H1 (cell line): ENCODE measurements at regions not wholly inside any gene's neighbourhood (a gene's known extent, or its start where the extent isn't known, plus 50 kb on each side); places are given as distances from the start of the nearest gene placed in this dataset.
A peak's percentile ranks its signal among the peaks of the same experiment; 100 is the strongest.
"Not testable (repeated sequence)": the region's sequence is repeated elsewhere in the genome, so short reads cannot be mapped to it uniquely, and the experiment has no call there.

Experiments used
- CTCF ChIA-PET: fragments of 300-600 bp; sonication (Branson Sonifier 250); formaldehyde crosslinking; loops from one replicate; lab custom pipeline; 2021; ENCODE audit not compliant: partially characterized antibody; lab: Charles Lee
- POLR2A ChIA-PET: fragments of 300-600 bp; sonication (Branson Sonifier 250); formaldehyde crosslinking; loops from one replicate; lab custom pipeline; 2021; ENCODE audit warnings: inconsistent platforms; ENCODE audit not compliant: partially characterized antibody; lab: Charles Lee
- DNase-seq, 2 experiments: peaks; one replicate each; pipeline versions ENCODE4 v3.0.0 to v3.0.0-alpha.2; 2010 to 2022; ENCODE audit warnings: low spot score in 2 of 2, low read depth in 1 of 2, mixed read lengths in 1 of 2
- FAIRE-seq: peaks from 2 replicates; lab custom pipeline; 2011; peaks lifted over from hg19 to GRCh38; lab: Jason Lieb, UNC
- H2AFZ ChIP-seq: 2 replicates; pipeline ENCODE4 v1.8.1; 2012; ENCODE audit warnings: low read length, inconsistent platforms
- H2AK5ac ChIP-seq: 2 replicates; pipeline ENCODE4 v1.6.1; 2013; ENCODE audit warnings: low read depth, low read length
- H2BK120ac ChIP-seq: replicated peaks from 2 replicates; pipeline ENCODE3; 2013; ENCODE audit warnings: low read depth, low read length, inconsistent platforms
- H2BK12ac ChIP-seq: 2 replicates; pipeline ENCODE4 v1.6.1; 2013; ENCODE audit warnings: low read depth, low read length
- H2BK15ac ChIP-seq: 2 replicates; pipeline ENCODE4 v1.6.1; 2013; ENCODE audit warnings: low read length
- H2BK20ac ChIP-seq: 2 replicates; pipeline ENCODE4 v1.6.1; 2013; ENCODE audit warnings: low read length
- H2BK5ac ChIP-seq: 2 replicates; pipeline ENCODE4 v1.6.1; 2013; ENCODE audit warnings: low read depth, low read length
- H3K14ac ChIP-seq: 2 replicates; pipeline ENCODE4 v1.6.1; 2013; ENCODE audit warnings: inconsistent platforms; ENCODE audit not compliant: insufficient read length
- H3K18ac ChIP-seq: 2 replicates; pipeline ENCODE4 v1.6.1; 2013; ENCODE audit warnings: low read length; ENCODE audit errors: extremely low read depth
- H3K23ac ChIP-seq: 2 replicates; pipeline ENCODE4 v1.6.1; 2013; ENCODE audit warnings: inconsistent platforms; ENCODE audit not compliant: insufficient read length
- H3K23me2 ChIP-seq: 2 replicates; pipeline ENCODE4 v1.6.1; 2013; ENCODE audit warnings: low read depth, low read length
- H3K27ac ChIP-seq: 2 replicates; pipeline ENCODE4 v1.6.1; 2011; ENCODE audit warnings: low read depth, low read length, inconsistent platforms
- H3K27me3 ChIP-seq, 4 experiments: replicated peaks in 1 of 4; 1 replicate in 1 of 4; 2 replicates in 3 of 4; pipeline versions ENCODE4 v1.6.1 to v1.8.1; 2011 to 2013; ENCODE audit warnings: low read length in 3 of 4, mild to moderate bottlenecking in 3 of 4, inconsistent platforms in 2 of 4, mixed read lengths in 2 of 4, moderate library complexity in 1 of 4; ENCODE audit not compliant: control insufficient read depth in 3 of 4, insufficient read depth in 3 of 4; ENCODE audit errors: extremely low read depth in 1 of 4
- H3K36me3 ChIP-seq, 4 experiments: 2 replicates each; pipeline versions ENCODE4 v1.6.1 to v1.8.1; 2011 to 2013; ENCODE audit warnings: mild to moderate bottlenecking in 4 of 4, low read length in 3 of 4, moderate library complexity in 2 of 4, control low read depth in 1 of 4, inconsistent platforms in 1 of 4; ENCODE audit not compliant: insufficient read depth in 4 of 4, control insufficient read depth in 2 of 4
- H3K4ac ChIP-seq: replicated peaks from 2 replicates; pipeline ENCODE3; 2013; ENCODE audit warnings: low read length, low read depth, mixed read lengths, inconsistent platforms; ENCODE audit not compliant: insufficient read length
- H3K4me1 ChIP-seq, 4 experiments: replicated peaks in 1 of 4; 1 replicate in 1 of 4; 2 replicates in 3 of 4; pipeline versions ENCODE4 v1.6.1 to v1.8.1; 2011 to 2013; ENCODE audit warnings: low read length in 3 of 4, inconsistent platforms in 2 of 4, mixed read lengths in 1 of 4; ENCODE audit not compliant: insufficient read depth in 4 of 4, control insufficient read depth in 3 of 4
- H3K4me2 ChIP-seq, 2 experiments: 2 replicates each; pipeline versions ENCODE4 v1.6.1 to v1.8.1; 2011 to 2013; ENCODE audit warnings: low read depth in 2 of 2, low read length in 2 of 2, control low read depth in 1 of 2, inconsistent platforms in 1 of 2, mild to moderate bottlenecking in 1 of 2; ENCODE audit not compliant: insufficient read depth in 1 of 2
- H3K4me3 ChIP-seq, 4 experiments: fragments of 200-600, 300-600 bp in 1 of 4; sonication (generic), shearing (Covaris generic), sonication (Bioruptor Twin) in 1 of 4; 2 replicates each; pipeline versions ENCODE4 v1.5.1 to v1.8.1; 2011 to 2016; ENCODE audit warnings: low read length in 4 of 4, low read depth in 3 of 4, control low read depth in 2 of 4, inconsistent platforms in 2 of 4, mild to moderate bottlenecking in 2 of 4, mixed read lengths in 1 of 4, moderate library complexity in 1 of 4; ENCODE audit not compliant: insufficient read depth in 2 of 4; ENCODE audit errors: extremely low read depth in 1 of 4
- H3K56ac ChIP-seq: replicated peaks from 2 replicates; pipeline ENCODE3; 2013; ENCODE audit warnings: low read depth, mild to moderate bottlenecking, mixed read lengths, low read length, inconsistent platforms; ENCODE audit not compliant: insufficient read length
- H3K79me1 ChIP-seq: 2 replicates; pipeline ENCODE4 v1.6.1; 2013; ENCODE audit warnings: low read depth, low read length, control low read depth
- H3K79me2 ChIP-seq, 2 experiments: 2 replicates each; pipeline versions ENCODE4 v1.6.1 to v1.8.1; 2012 to 2013; ENCODE audit warnings: low read length in 2 of 2, mild to moderate bottlenecking in 2 of 2, inconsistent platforms in 1 of 2; ENCODE audit not compliant: insufficient read depth in 2 of 2, control insufficient read depth in 1 of 2
- H3K9ac ChIP-seq, 4 experiments: replicated peaks in 1 of 4; 1 replicate in 1 of 4; 2 replicates in 3 of 4; pipeline versions ENCODE4 v1.6.1 to v1.8.1; 2011 to 2013; ENCODE audit warnings: low read depth in 3 of 4, low read length in 3 of 4, control low read depth in 2 of 4, mild to moderate bottlenecking in 2 of 4, moderate library complexity in 2 of 4, inconsistent platforms in 1 of 4; ENCODE audit errors: extremely low read depth in 1 of 4
- H3K9me3 ChIP-seq, 2 experiments: 2 replicates each; pipeline versions ENCODE4 v1.6.1 to v1.8.1; 2012 to 2013; ENCODE audit warnings: mild to moderate bottlenecking in 2 of 2, moderate library complexity in 2 of 2, control low read depth in 1 of 2, inconsistent platforms in 1 of 2, low read depth in 1 of 2, low read length in 1 of 2, mixed read lengths in 1 of 2; ENCODE audit not compliant: insufficient read depth in 2 of 2
- H4K20me1 ChIP-seq, 2 experiments: replicated peaks in 1 of 2; 2 replicates each; pipeline versions ENCODE3 to v1.8.1; 2011 to 2013; ENCODE audit warnings: inconsistent platforms in 2 of 2, low read length in 2 of 2, mild to moderate bottlenecking in 1 of 2; ENCODE audit not compliant: insufficient read depth in 2 of 2, control insufficient read depth in 1 of 2
- H4K5ac ChIP-seq: 2 replicates; pipeline ENCODE4 v1.6.1; 2013; ENCODE audit warnings: low read length, low read depth, mixed read lengths, inconsistent platforms; ENCODE audit not compliant: insufficient read length
- H4K8ac ChIP-seq: 2 replicates; pipeline ENCODE4 v1.8.0; 2013; ENCODE audit warnings: mild to moderate bottlenecking, moderate library complexity, low read length, inconsistent platforms; ENCODE audit not compliant: insufficient read depth; ENCODE audit errors: extremely low read depth
- H4K91ac ChIP-seq: replicated peaks from 2 replicates; pipeline ENCODE3; 2013; ENCODE audit warnings: low read length, mixed read lengths, inconsistent platforms; ENCODE audit not compliant: insufficient read length
- KDM1A ChIP-seq: fragments of 200-600, 300-600 bp; sonication (generic); IDR thresholded peaks from 2 replicates; pipeline ENCODE4 v1.7.1; 2016; ENCODE audit warnings: mild to moderate bottlenecking, low read length, borderline replicate concordance
- YY1 ChIP-seq: IDR thresholded peaks from 2 replicates; pipeline ENCODE4 v1.6.1; 2011; ENCODE audit warnings: low read depth, mild to moderate bottlenecking, low read length
- WGBS, 2 experiments: shearing (Covaris generic) in 1 of 2; methylation state at CpG; one replicate each; pipeline versions ENCODE4 v1.1.6 to v1.1.7; 2013 to 2015; ENCODE audit warnings: low lambda C conversion rate in 2 of 2, mixed read lengths in 2 of 2, inconsistent platforms in 1 of 2, low coverage in 1 of 2, missing lambda C conversion rate in 1 of 2; ENCODE audit not compliant: insufficient replicate concordance in 2 of 2, insufficient coverage in 1 of 2, insufficient read length in 1 of 2; ENCODE audit errors: extremely low coverage in 1 of 2, missing lambda C conversion rate in 1 of 2; 5-methylcytosine and 5-hydroxymethylcytosine counted together

GRCh38 chr22:49656883-49657274 is 170.8 kb downstream of the BRD1 start:
- H2AFZ ChIP-seq, POLR2A ChIA-PET, H3K4me3 ChIP-seq, H2BK5ac ChIP-seq, H4K5ac ChIP-seq, H2BK12ac ChIP-seq, H3K36me3 ChIP-seq, H4K20me1 ChIP-seq, H2BK120ac ChIP-seq, H3K4me2 ChIP-seq, H3K23ac ChIP-seq, H3K18ac ChIP-seq, H3K4ac ChIP-seq, H3K4me1 ChIP-seq, H2BK20ac ChIP-seq, H4K91ac ChIP-seq, FAIRE-seq, H2BK15ac ChIP-seq, H3K23me2 ChIP-seq, H3K56ac ChIP-seq, H3K79me2 ChIP-seq, DNase-seq, H2AK5ac ChIP-seq, H3K79me1 ChIP-seq, H3K14ac ChIP-seq, H3K27me3 ChIP-seq, H3K9me3 ChIP-seq, H3K9ac ChIP-seq, H3K27ac ChIP-seq: not testable (repeated sequence)
- peak overlapping the region; percentile 11; the same call in 1 of the 2 replicates for H4K8ac ChIP-seq
- CTCF ChIA-PET: interaction anchor here (0.5 to 0.6 kb wide), 3 partner anchors 211 to 388 kb away, joined by 3 to 5 read pairs (median 3); no protein-coding TSS in a partner anchor
- peak; percentile 54; the same call in 1 of the 2 replicates for TF ChIP-seq KDM1A
- TF ChIP-seq YY1: peak; percentile 80
- WGBS, 2 experiments: 84% methylated on average over 17 of the region's 19 CpGs; no CpG with 5 or more reads in 1 of the 2 experiments
